ENCODE measurements at regions not wholly inside any gene's neighbourhood (a gene's known extent, or its start where the extent isn't known, plus 50 kb on each side); places are given as distances from the start of the nearest gene placed in this dataset.

- no peaks in the 10 kb centered on the region for H3K36me3 ChIP-seq (ENCODE audit: control insufficient read depth in 2 of 2, extremely low read depth in 1 of 2, insufficient read depth in 2 of 2, low read length in 2 of 2)
- no peaks in the 10 kb centered on the region for H3K27me3 ChIP-seq (ENCODE audit: control insufficient read depth in 2 of 2, insufficient read depth in 2 of 2, low read length in 2 of 2)
- TF ChIP-seq GATA2 (IDR thresholded peaks at IDR 0.05; ENCODE audit: insufficient read depth, insufficient read length, low read depth, low read length) (no peak), MAX (IDR thresholded peaks at IDR 0.05; ENCODE audit: insufficient read depth, insufficient read length) (no peak), CTCF (IDR thresholded peaks at IDR 0.05; ENCODE audit: extremely low read depth in 1 of 2, insufficient read depth in 1 of 2, low read depth in 1 of 2, low read length in 2 of 2) (no peak), FOS (IDR thresholded peaks at IDR 0.05; ENCODE audit: borderline replicate concordance, insufficient read depth, low read length) (no peak), MYC (IDR thresholded peaks at IDR 0.05; ENCODE audit: low read depth, low read length) (no peak)
- intact Hi-C loops (cut with micrococcal nuclease): no loop called here
- H4K20me1 ChIP-seq (replicated peaks; ENCODE audit: control insufficient read depth, extremely low read depth, insufficient read depth, low read length): no peaks in the 10 kb centered on the region
- H3K9me1 ChIP-seq (replicated peaks; ENCODE audit: control insufficient read depth, extremely low read depth, insufficient read depth, low read length): no peaks in the 10 kb centered on the region
- H3K4me3 ChIP-seq (replicated peaks in 1 of 3; ENCODE audit: insufficient read depth in 1 of 3, low read depth in 1 of 3, low read length in 3 of 3): no peak overlapping the region
- H3K27ac ChIP-seq (ENCODE audit: insufficient read depth, low read depth, low read length): no peak overlapping the region
- ChIA-PET POLR2A (no interaction called here), CTCF (no interaction called here)
- no peak for DNase-seq (ENCODE audit: low read depth, low spot score)
- H3K79me2 ChIP-seq (ENCODE audit: control insufficient read depth, insufficient read depth, low read length): no peaks in the 10 kb centered on the region
- H3K4me2 ChIP-seq (ENCODE audit: insufficient read depth, low read length): no peak overlapping the region
- FAIRE-seq: no peak
- BruUV-seq (replicated peaks): no TSS peak
- dilution Hi-C loops (cut with MboI; ENCODE audit: extremely low pct_ligation_motif_present, low sequenced_read_pairs): no loop called here
- peaks cover 8% of the 10 kb centered on the region for H3K9me3 ChIP-seq (replicated peaks; ENCODE audit: control insufficient read depth, insufficient read depth, low read length)
- no peak overlapping the region for H2AFZ ChIP-seq (ENCODE audit: low read depth, low read length)
- H3K9ac ChIP-seq (replicated peaks; ENCODE audit: extremely low read depth, insufficient read depth, low read length): no peak overlapping the region
- no peaks in the 10 kb centered on the region for H3K4me1 ChIP-seq (ENCODE audit: control insufficient read depth, extremely low read depth, insufficient read depth, low read length)
These were observed 173.8 kb downstream of the TBX5 start for GRCh38 chr12:114232187-114232586.

- Histone ChIP-seq H3K36me3 (ENCODE audit: control insufficient read depth in 2 of 2, extremely low read depth in 1 of 2, insufficient read depth in 2 of 2, low read length in 2 of 2) (no peaks in the 10 kb centered on the region), H2AFZ (ENCODE audit: low read depth, low read length) (no peak overlapping the region), H3K9me1 (replicated peaks; ENCODE audit: control insufficient read depth, extremely low read depth, insufficient read depth, low read length) (no peaks in the 10 kb centered on the region), H3K4me3 (replicated peaks in 1 of 3; ENCODE audit: insufficient read depth in 1 of 3, low read depth in 1 of 3, low read length in 3 of 3) (no peak overlapping the region), H4K20me1 (replicated peaks; ENCODE audit: control insufficient read depth, extremely low read depth, insufficient read depth, low read length) (no peaks in the 10 kb centered on the region), H3K27ac (ENCODE audit: insufficient read depth, low read depth, low read length) (no peak overlapping the region), H3K79me2 (ENCODE audit: control insufficient read depth, insufficient read depth, low read length) (no peaks in the 10 kb centered on the region), H3K4me1 (ENCODE audit: control insufficient read depth, extremely low read depth, insufficient read depth, low read length) (no peaks in the 10 kb centered on the region), H3K4me2 (ENCODE audit: insufficient read depth, low read length) (no peak overlapping the region), H3K27me3 (ENCODE audit: control insufficient read depth in 2 of 2, insufficient read depth in 2 of 2, low read length in 2 of 2) (no peaks in the 10 kb centered on the region), H3K9me3 (replicated peaks; ENCODE audit: control insufficient read depth, insufficient read depth, low read length) (peaks cover 6% of the 10 kb centered on the region), H3K9ac (replicated peaks; ENCODE audit: extremely low read depth, insufficient read depth, low read length) (no peak overlapping the region)
- dilution Hi-C loops (cut with MboI; ENCODE audit: extremely low pct_ligation_motif_present, low sequenced_read_pairs) (no loop called here), intact Hi-C loops (cut with micrococcal nuclease) (no loop called here)
- FAIRE-seq (no peak), DNase-seq (ENCODE audit: low read depth, low spot score) (no peak)
- POLR2A ChIA-PET: no interaction called here
- no peak for TF ChIP-seq POLR2A (IDR thresholded peaks at IDR 0.05; ENCODE audit: low read depth, low read length)
- no peak for TF ChIP-seq JUN (IDR thresholded peaks at IDR 0.05; ENCODE audit: borderline replicate concordance, insufficient read depth, insufficient read length, low read depth)
- TF ChIP-seq MYC (IDR thresholded peaks at IDR 0.05; ENCODE audit: low read depth, low read length): no peak
- TF ChIP-seq FOS (IDR thresholded peaks at IDR 0.05; ENCODE audit: borderline replicate concordance, insufficient read depth, low read length): no peak
- no peak for TF ChIP-seq POLR2AphosphoS5 (IDR thresholded peaks at IDR 0.05; ENCODE audit: insufficient read depth, low read depth, low read length)
- TF ChIP-seq EZH2 (IDR thresholded peaks at IDR 0.05; ENCODE audit: borderline replicate concordance, low read depth, low read length, severe bottlenecking): no peak
- no peak for TF ChIP-seq CTCF (IDR thresholded peaks at IDR 0.05; ENCODE audit: extremely low read depth in 1 of 2, insufficient read depth in 1 of 2, low read depth in 1 of 2, low read length in 2 of 2)
- TF ChIP-seq GATA2 (IDR thresholded peaks at IDR 0.05; ENCODE audit: insufficient read depth, insufficient read length, low read depth, low read length): no peak
- TF ChIP-seq MAX (IDR thresholded peaks at IDR 0.05; ENCODE audit: insufficient read depth, insufficient read length): no peak
- no TSS peak for BruUV-seq (replicated peaks)
- CTCF ChIA-PET: no interaction called here
These were observed 176.8 kb downstream of the TBX5 start for GRCh38 chr12:114229150-114229549.

Data from endothelial cell of umbilical vein (primary cell).